A549 (cell line): ENCODE measurements at regions not wholly inside any gene's neighbourhood (a gene's known extent, or its start where the extent isn't known, plus 50 kb on each side); places are given as distances from the start of the nearest gene placed in this dataset.

Experiments
- ATAC-seq, 2 experiments: fragments of 200-7000 bp in 1 of 2; fragments of >200 bp in 1 of 2; cut with Nextera tagmentation in 1 of 2; cut with Tn5 transposase in 1 of 2; 3 replicates each; pipeline versions ENCODE4 v1.8.0 to v1.9.1; 2018 to 2020; ENCODE audit warnings: mild to moderate bottlenecking in 1 of 2, moderate library complexity in 1 of 2
- CTCF ChIA-PET: fragments of 300-600 bp; sonication (Branson Sonifier 250); formaldehyde crosslinking; extraction: SDS; loops from one replicate; lab custom pipeline; 2021; ENCODE audit warnings: antibody characterized with exemption, inconsistent platforms; lab: Yijun Ruan, JAX
- POLR2A ChIA-PET: fragments of 350-600 bp; formaldehyde crosslinking; extraction: SDS; loops from one replicate; lab custom pipeline; 2021; ENCODE audit warnings: antibody characterized with exemption, inconsistent platforms; lab: Yijun Ruan, JAX
- DNase-seq, 2 experiments: peaks; one replicate each; pipeline versions ENCODE4 v3.0.0 to v3.0.0-alpha.2; 2011 to 2016; ENCODE audit warnings: low read depth in 1 of 2, low spot score in 1 of 2
- FAIRE-seq: peaks from 2 replicates; lab custom pipeline; 2011; peaks lifted over from hg19 to GRCh38; lab: Jason Lieb, UNC
- H3K27ac ChIP-seq, 2 experiments: fragments of >200 bp; sonication (Bioruptor Twin); formaldehyde crosslinking; 3 replicates each; pipeline ENCODE4 v1.5.1; 2016 to 2017
- H3K4me1 ChIP-seq: fragments of >200 bp; sonication (Bioruptor Twin); formaldehyde crosslinking; 3 replicates; pipeline ENCODE4 v1.6.1; 2016
- H3K4me2 ChIP-seq: fragments of >200 bp; sonication (Bioruptor Twin); formaldehyde crosslinking; 3 replicates; pipeline ENCODE4 v1.6.1; 2016
- H3K4me3 ChIP-seq: fragments of >200 bp; sonication (Bioruptor Twin); formaldehyde crosslinking; 3 replicates; pipeline ENCODE4 v1.5.1; 2016
- H3K9me3 ChIP-seq: fragments of >200 bp; sonication (Bioruptor Twin); formaldehyde crosslinking; 3 replicates; pipeline ENCODE4 v1.6.1; 2016
- BHLHE40 ChIP-seq: IDR thresholded peaks from 2 replicates; pipeline ENCODE4 v1.6.1; 2012; ENCODE audit warnings: low read depth, low read length, inconsistent platforms
- CHD2 ChIP-seq: fragments of 150-350 bp; IDR thresholded peaks from 2 replicates; pipeline ENCODE4 v1.6.1; 2014; ENCODE audit warnings: low read length; ENCODE audit not compliant: partially characterized antibody
- CHD4 ChIP-seq: fragments of 200-600 bp; sonication (generic); IDR thresholded peaks from 2 replicates; pipeline ENCODE4 v1.6.1; 2016; ENCODE audit warnings: antibody characterized with exemption, mild to moderate bottlenecking, borderline replicate concordance
- EHF ChIP-seq: fragments of 250-450 bp; sonication (Bioruptor Pico); IDR thresholded peaks from 2 replicates; pipeline ENCODE4 v1.5.0; 2020; ENCODE audit warnings: mild to moderate bottlenecking
- EHMT2 ChIP-seq: fragments of 200-600 bp; sonication (generic); IDR thresholded peaks from 2 replicates; pipeline ENCODE4 v1.6.1; 2016; ENCODE audit warnings: antibody characterized with exemption, low read depth, mild to moderate bottlenecking, moderate library complexity
- EP300 ChIP-seq, 2 experiments: fragments of >200 bp; sonication (Bioruptor Twin); formaldehyde crosslinking; IDR thresholded peaks; 2 replicates in 1 of 2; 3 replicates in 1 of 2; pipeline ENCODE4 v1.6.1; 2016 to 2017
- ESRRA ChIP-seq: fragments of 150-350 bp; IDR thresholded peaks from 2 replicates; pipeline ENCODE4 v1.6.1; 2014; ENCODE audit warnings: mild to moderate bottlenecking, low read length, borderline replicate concordance
- GATA3 ChIP-seq: IDR thresholded peaks from 2 replicates; pipeline ENCODE4 v1.6.1; 2012; ENCODE audit warnings: borderline replicate concordance
- HDAC2 ChIP-seq: fragments of 200-600 bp; sonication (generic); IDR thresholded peaks from 2 replicates; pipeline ENCODE4 v1.6.1; 2016
- HEYL ChIP-seq: fragments of 250-450 bp; sonication (Bioruptor Pico); IDR thresholded peaks from 2 replicates; pipeline ENCODE4 v1.8.0; 2021; ENCODE audit warnings: mild to moderate bottlenecking, moderate library complexity
- HOXB13 ChIP-seq: fragments of 250-450 bp; sonication (Bioruptor Pico); IDR thresholded peaks from 2 replicates; pipeline ENCODE4 v1.5.0; 2020; ENCODE audit warnings: low read depth, mild to moderate bottlenecking, moderate library complexity
- HOXB5 ChIP-seq: fragments of 250-450 bp; sonication (Bioruptor Pico); IDR thresholded peaks from 2 replicates; pipeline ENCODE4 v1.5.0; 2020; ENCODE audit warnings: mild to moderate bottlenecking, moderate library complexity
- JUN ChIP-seq, 2 experiments: fragments of >200 bp; sonication (Bioruptor Twin); formaldehyde crosslinking; IDR thresholded peaks; 2 replicates in 1 of 2; 3 replicates in 1 of 2; pipeline ENCODE4 v1.6.1; 2016 to 2017
- KDM1A ChIP-seq: fragments of 200-600 bp; sonication (generic); IDR thresholded peaks from 2 replicates; pipeline ENCODE4 v1.6.1; 2016; ENCODE audit warnings: low read depth, mild to moderate bottlenecking
- NFE2L2 ChIP-seq: fragments of 150-350 bp; conservative IDR thresholded peaks from 2 replicates; pipeline ENCODE4 v1.6.1; 2014; ENCODE audit warnings: low read length
- NR3C1 ChIP-seq: fragments of >200 bp; sonication (Bioruptor Twin); formaldehyde crosslinking; IDR thresholded peaks from 3 replicates; pipeline ENCODE4 v1.6.1; 2017
- POLR2A ChIP-seq: IDR thresholded peaks from 2 replicates; pipeline ENCODE4 v1.6.1; 2012; ENCODE audit warnings: mild to moderate bottlenecking, low read length
- POLR2AphosphoS2 ChIP-seq: conservative IDR thresholded peaks from 2 replicates; pipeline ENCODE4 v1.6.1; 2012; ENCODE audit warnings: low read length, improper control_type of control experiment, inconsistent platforms
- RARB ChIP-seq: fragments of 250-450 bp; sonication (Bioruptor Pico); IDR thresholded peaks from 2 replicates; pipeline ENCODE4 v1.8.0; 2021; ENCODE audit warnings: mild to moderate bottlenecking, moderate library complexity
- RFX5 ChIP-seq: fragments of 450-650 bp; IDR thresholded peaks from 2 replicates; pipeline ENCODE4 v1.7.1; 2014; ENCODE audit warnings: antibody characterized with exemption, mild to moderate bottlenecking, moderate library complexity
- TP53 ChIP-seq: fragments of 250-450 bp; sonication (Bioruptor Pico); IDR thresholded peaks from 2 replicates; pipeline ENCODE4 v1.5.0; 2021; ENCODE audit warnings: mild to moderate bottlenecking, moderate library complexity
- ZFP36 ChIP-seq: fragments of 450-650 bp; IDR thresholded peaks from 2 replicates; pipeline ENCODE4 v1.6.1; 2014; ENCODE audit warnings: borderline replicate concordance; ENCODE audit not compliant: partially characterized antibody
- ZNF302 ChIP-seq: fragments of 250-450 bp; sonication (Bioruptor Pico); IDR thresholded peaks from 2 replicates; pipeline ENCODE4 v1.9.0; 2021; ENCODE audit warnings: inconsistent platforms, mild to moderate bottlenecking, moderate library complexity
- ZSCAN20 ChIP-seq: fragments of 250-450 bp; sonication (Bioruptor Pico); IDR thresholded peaks from 2 replicates; pipeline ENCODE4 v1.8.0; 2022; ENCODE audit warnings: mild to moderate bottlenecking, moderate library complexity
- WGBS: methylation state at CpG from one replicate; pipeline ENCODE4 v1.1.6; 2017; ENCODE audit errors: missing lambda C conversion rate; 5-methylcytosine and 5-hydroxymethylcytosine counted together
- TF ChIP-seq, protein P1 (sequence below): fragments of >200 bp; sonication (Bioruptor Twin); formaldehyde crosslinking; IDR thresholded peaks from 3 replicates; pipeline ENCODE4 v1.5.1; 2016
- TF ChIP-seq, protein P2 (sequence below): fragments of 150-350 bp; IDR thresholded peaks from 2 replicates; pipeline ENCODE4 v1.6.1; 2014; ENCODE audit warnings: low read depth, mild to moderate bottlenecking, low read length
- TF ChIP-seq, protein P3 (sequence below): fragments of 250-450 bp; sonication (Bioruptor Pico); IDR thresholded peaks from 2 replicates; pipeline ENCODE4 v1.5.0; 2021; ENCODE audit warnings: mild to moderate bottlenecking, moderate library complexity, borderline replicate concordance
- TF ChIP-seq, protein P4 (sequence below): IDR thresholded peaks from 2 replicates; pipeline ENCODE4 v1.6.1; 2012

DNA sequence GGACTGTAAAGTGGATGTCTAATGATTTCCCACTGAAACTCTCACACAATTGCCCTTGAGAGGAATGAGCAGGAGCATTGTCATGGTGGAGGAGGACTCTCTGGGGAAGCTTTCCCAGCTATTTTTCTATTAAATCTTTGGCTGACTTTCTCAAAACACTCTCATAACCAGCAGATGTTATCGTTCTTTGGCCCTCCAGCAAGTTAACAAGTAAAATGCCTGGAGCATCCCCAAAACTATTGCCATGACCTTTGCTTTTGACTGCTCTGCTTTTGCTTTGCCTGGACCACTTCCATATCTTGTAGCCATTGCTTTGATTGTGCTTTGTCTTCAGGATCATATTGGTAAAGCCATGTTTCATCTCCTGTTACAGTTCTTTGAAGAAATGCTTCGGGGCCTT is 120.2 kb upstream of the PDE5A start:
- ATAC-seq: no peak

DNA sequence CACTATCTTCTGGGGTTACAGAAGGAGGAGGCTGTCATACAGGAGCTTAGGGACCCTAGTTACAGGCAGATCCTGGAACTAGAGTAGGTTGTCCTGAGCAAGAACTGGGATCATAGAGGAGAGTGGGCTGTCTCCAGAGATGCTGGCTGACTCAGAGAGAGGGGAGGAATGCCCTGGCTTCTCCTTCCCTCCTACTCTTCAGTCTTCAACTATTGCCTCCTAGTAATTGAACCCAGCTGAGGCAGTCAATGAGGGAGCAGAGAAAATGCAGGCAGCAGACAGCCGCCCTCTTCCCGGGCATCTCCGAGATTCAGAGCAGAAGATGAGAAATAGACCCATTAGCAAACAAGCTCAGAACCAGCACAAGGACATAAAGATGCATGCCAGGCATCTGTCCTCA is 118.3 kb upstream of the PDE5A start:
- Histone ChIP-seq H3K9me3 (no peaks in the 10 kb centered on the region), H3K4me3 (no peak overlapping the region), H3K4me2 (no peak overlapping the region), H3K4me1 (no peaks in the 10 kb centered on the region), H3K27ac (no peak overlapping the region)
- DNase-seq (no peak), FAIRE-seq (no peak), ATAC-seq (no peak)
- POLR2A ChIA-PET: no interaction called here
- WGBS: 70% methylated on average over 2 of the region's 3 CpGs
- CTCF ChIA-PET: no interaction called here
- TF ChIP-seq EHF (CRISPR knock-in tag) (no peak), ZFP36 (no peak), NFE2L2 (no peak), HOXB5 (CRISPR knock-in tag) (no peak), TP53 (CRISPR knock-in tag) (no peak), POLR2AphosphoS2 (no peak), EHMT2 (no peak), RARB (CRISPR knock-in tag) (no peak), KDM1A (no peak), ZNF302 (CRISPR knock-in tag) (no peak)
- TF ChIP-seq, protein P1, sequence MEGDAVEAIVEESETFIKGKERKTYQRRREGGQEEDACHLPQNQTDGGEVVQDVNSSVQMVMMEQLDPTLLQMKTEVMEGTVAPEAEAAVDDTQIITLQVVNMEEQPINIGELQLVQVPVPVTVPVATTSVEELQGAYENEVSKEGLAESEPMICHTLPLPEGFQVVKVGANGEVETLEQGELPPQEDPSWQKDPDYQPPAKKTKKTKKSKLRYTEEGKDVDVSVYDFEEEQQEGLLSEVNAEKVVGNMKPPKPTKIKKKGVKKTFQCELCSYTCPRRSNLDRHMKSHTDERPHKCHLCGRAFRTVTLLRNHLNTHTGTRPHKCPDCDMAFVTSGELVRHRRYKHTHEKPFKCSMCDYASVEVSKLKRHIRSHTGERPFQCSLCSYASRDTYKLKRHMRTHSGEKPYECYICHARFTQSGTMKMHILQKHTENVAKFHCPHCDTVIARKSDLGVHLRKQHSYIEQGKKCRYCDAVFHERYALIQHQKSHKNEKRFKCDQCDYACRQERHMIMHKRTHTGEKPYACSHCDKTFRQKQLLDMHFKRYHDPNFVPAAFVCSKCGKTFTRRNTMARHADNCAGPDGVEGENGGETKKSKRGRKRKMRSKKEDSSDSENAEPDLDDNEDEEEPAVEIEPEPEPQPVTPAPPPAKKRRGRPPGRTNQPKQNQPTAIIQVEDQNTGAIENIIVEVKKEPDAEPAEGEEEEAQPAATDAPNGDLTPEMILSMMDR: no peak

More for the DNA sequence above, 120.2 kb upstream of the PDE5A start:
- 30% methylated on average over 2 of the region's 2 CpGs for WGBS
- Histone ChIP-seq H3K9me3 (no peaks in the 10 kb centered on the region), H3K27ac (no peak overlapping the region), H3K4me2 (no peak overlapping the region), H3K4me1 (no peaks in the 10 kb centered on the region), H3K4me3 (no peak overlapping the region)
- CTCF ChIA-PET: interaction anchor here (1.0 kb wide), 1 partner anchor 120 kb away, joined by 3 read pairs; the partner anchor contains the start of gene PDE5A
- DNase-seq (no peak), FAIRE-seq (no peak)
- no peak for TF ChIP-seq RFX5
- TF ChIP-seq, protein P2, sequence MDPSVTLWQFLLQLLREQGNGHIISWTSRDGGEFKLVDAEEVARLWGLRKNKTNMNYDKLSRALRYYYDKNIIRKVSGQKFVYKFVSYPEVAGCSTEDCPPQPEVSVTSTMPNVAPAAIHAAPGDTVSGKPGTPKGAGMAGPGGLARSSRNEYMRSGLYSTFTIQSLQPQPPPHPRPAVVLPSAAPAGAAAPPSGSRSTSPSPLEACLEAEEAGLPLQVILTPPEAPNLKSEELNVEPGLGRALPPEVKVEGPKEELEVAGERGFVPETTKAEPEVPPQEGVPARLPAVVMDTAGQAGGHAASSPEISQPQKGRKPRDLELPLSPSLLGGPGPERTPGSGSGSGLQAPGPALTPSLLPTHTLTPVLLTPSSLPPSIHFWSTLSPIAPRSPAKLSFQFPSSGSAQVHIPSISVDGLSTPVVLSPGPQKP: no peak
- no peak for TF ChIP-seq HEYL (CRISPR knock-in tag)
- no peak for TF ChIP-seq JUN (IDR thresholded peaks at IDR 0.05)
- TF ChIP-seq EP300 (IDR thresholded peaks at IDR 0.05): no peak
- TF ChIP-seq GATA3: no peak
- no peak for TF ChIP-seq ZNF302 (CRISPR knock-in tag)
- TF ChIP-seq, protein P3, sequence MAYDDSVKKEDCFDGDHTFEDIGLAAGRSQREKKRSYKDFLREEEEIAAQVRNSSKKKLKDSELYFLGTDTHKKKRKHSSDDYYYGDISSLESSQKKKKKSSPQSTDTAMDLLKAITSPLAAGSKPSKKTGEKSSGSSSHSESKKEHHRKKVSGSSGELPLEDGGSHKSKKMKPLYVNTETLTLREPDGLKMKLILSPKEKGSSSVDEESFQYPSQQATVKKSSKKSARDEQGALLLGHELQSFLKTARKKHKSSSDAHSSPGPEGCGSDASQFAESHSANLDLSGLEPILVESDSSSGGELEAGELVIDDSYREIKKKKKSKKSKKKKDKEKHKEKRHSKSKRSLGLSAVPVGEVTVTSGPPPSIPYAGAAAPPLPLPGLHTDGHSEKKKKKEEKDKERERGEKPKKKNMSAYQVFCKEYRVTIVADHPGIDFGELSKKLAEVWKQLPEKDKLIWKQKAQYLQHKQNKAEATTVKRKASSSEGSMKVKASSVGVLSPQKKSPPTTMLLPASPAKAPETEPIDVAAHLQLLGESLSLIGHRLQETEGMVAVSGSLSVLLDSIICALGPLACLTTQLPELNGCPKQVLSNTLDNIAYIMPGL (CRISPR knock-in tag): no peak
- no peak for TF ChIP-seq BHLHE40
- TF ChIP-seq, protein P4, sequence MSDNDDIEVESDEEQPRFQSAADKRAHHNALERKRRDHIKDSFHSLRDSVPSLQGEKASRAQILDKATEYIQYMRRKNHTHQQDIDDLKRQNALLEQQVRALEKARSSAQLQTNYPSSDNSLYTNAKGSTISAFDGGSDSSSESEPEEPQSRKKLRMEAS: no peak
- TF ChIP-seq CHD4: no peak
- TF ChIP-seq, protein P1: no peak
- TF ChIP-seq ESRRA: no peak
- no peak for TF ChIP-seq ZSCAN20 (CRISPR knock-in tag)
- TF ChIP-seq POLR2A: no peak
- no peak for TF ChIP-seq NR3C1
- TF ChIP-seq HOXB13 (CRISPR knock-in tag): no peak
- no peak for TF ChIP-seq CHD2
- no peak for TF ChIP-seq HDAC2
- POLR2A ChIA-PET: no interaction called here
